H9 (cell line): ENCODE measurements at regions not wholly inside any gene's neighbourhood (a gene's known extent, or its start where the extent isn't known, plus 50 kb on each side); places are given as distances from the start of the nearest gene placed in this dataset.

Experiments
- DNase-seq: peaks from one replicate; pipeline ENCODE4 v3.0.0-alpha.2; 2017
- H2AFZ ChIP-seq: one replicate; pipeline ENCODE4 v1.6.1; 2013; ENCODE audit warnings: mild to moderate bottlenecking, low read length, control low read depth, moderate library complexity
- H2AK5ac ChIP-seq: 2 replicates; pipeline ENCODE4 v1.6.1; 2013; ENCODE audit warnings: low read length, control low read depth, mixed read lengths; ENCODE audit not compliant: insufficient read length
- H2BK120ac ChIP-seq: one replicate; pipeline ENCODE4 v1.6.1; 2013; ENCODE audit warnings: low read depth, mild to moderate bottlenecking, low read length, control low read depth, inconsistent platforms; ENCODE audit not compliant: poor library complexity, severe bottlenecking
- H2BK12ac ChIP-seq: 2 replicates; pipeline ENCODE4 v1.6.1; 2013; ENCODE audit warnings: low read length, control low read depth, mixed read lengths, low read depth; ENCODE audit not compliant: insufficient read length
- H2BK15ac ChIP-seq: 2 replicates; pipeline ENCODE4 v1.6.1; 2013; ENCODE audit warnings: low read depth, low read length, control low read depth
- H2BK20ac ChIP-seq: one replicate; pipeline ENCODE4 v1.6.1; 2013; ENCODE audit warnings: low read depth, mild to moderate bottlenecking, low read length, control low read depth, inconsistent platforms; ENCODE audit not compliant: poor library complexity, severe bottlenecking
- H2BK5ac ChIP-seq: 2 replicates; pipeline ENCODE4 v1.6.1; 2013; ENCODE audit warnings: low read length, control low read depth, mixed read lengths; ENCODE audit not compliant: insufficient read length
- H3K14ac ChIP-seq: 2 replicates; pipeline ENCODE4 v1.6.1; 2013; ENCODE audit warnings: low read length, control low read depth; ENCODE audit not compliant: insufficient read depth
- H3K18ac ChIP-seq: 2 replicates; pipeline ENCODE4 v1.6.1; 2013; ENCODE audit warnings: low read depth, mild to moderate bottlenecking, mixed read lengths, low read length, control low read depth; ENCODE audit not compliant: insufficient read length
- H3K23ac ChIP-seq: 2 replicates; pipeline ENCODE4 v1.6.1; 2013; ENCODE audit warnings: low read length, control low read depth, mixed read lengths, low read depth; ENCODE audit not compliant: insufficient read length
- H3K23me2 ChIP-seq: 2 replicates; pipeline ENCODE4 v1.6.1; 2013; ENCODE audit warnings: low read depth, mild to moderate bottlenecking, mixed read lengths, low read length, control low read depth; ENCODE audit not compliant: insufficient read length, poor library complexity, severe bottlenecking
- H3K27ac ChIP-seq: 2 replicates; pipeline ENCODE4 v1.5.1; 2013; ENCODE audit warnings: low read length, control low read depth, mixed read lengths, low read depth; ENCODE audit not compliant: insufficient read length
- H3K27me3 ChIP-seq: 2 replicates; pipeline ENCODE4 v1.6.1; 2013; ENCODE audit warnings: low read length, control low read depth, inconsistent platforms; ENCODE audit not compliant: insufficient read depth
- H3K4ac ChIP-seq: 2 replicates; pipeline ENCODE4 v1.6.1; 2013; ENCODE audit warnings: low read depth, mild to moderate bottlenecking, control low read depth, inconsistent platforms, low read length, moderate library complexity
- H3K4me1 ChIP-seq: 2 replicates; pipeline ENCODE4 v1.6.1; 2013; ENCODE audit warnings: low read length, control low read depth, inconsistent platforms; ENCODE audit not compliant: insufficient read depth
- H3K4me2 ChIP-seq: 2 replicates; pipeline ENCODE4 v1.6.1; 2013; ENCODE audit warnings: low read length, control low read depth, mixed read lengths; ENCODE audit not compliant: insufficient read length, insufficient read depth
- H3K56ac ChIP-seq: 2 replicates; pipeline ENCODE4 v1.6.1; 2013; ENCODE audit warnings: low read depth, mild to moderate bottlenecking, mixed read lengths, low read length, control low read depth; ENCODE audit not compliant: insufficient read length
- H3K79me1 ChIP-seq: 2 replicates; pipeline ENCODE4 v1.6.1; 2013; ENCODE audit warnings: low read depth, mild to moderate bottlenecking, moderate library complexity, low read length, control low read depth, inconsistent platforms; ENCODE audit not compliant: insufficient read depth, poor library complexity, severe bottlenecking
- H3K79me2 ChIP-seq: 2 replicates; pipeline ENCODE4 v1.6.1; 2013; ENCODE audit warnings: low read length, control low read depth, inconsistent platforms; ENCODE audit not compliant: insufficient read depth
- H3K9ac ChIP-seq: 2 replicates; pipeline ENCODE4 v1.6.1; 2013; ENCODE audit warnings: low read length, control low read depth, mixed read lengths; ENCODE audit not compliant: insufficient read length; ENCODE audit errors: extremely low read depth
- H3K9me3 ChIP-seq: one replicate; pipeline ENCODE4 v1.6.1; 2013; ENCODE audit warnings: low read depth, low read length, inconsistent platforms; ENCODE audit not compliant: control insufficient read depth
- H3T11ph ChIP-seq: one replicate; pipeline ENCODE4 v1.6.1; 2013; ENCODE audit warnings: mild to moderate bottlenecking, low read length, control low read depth, inconsistent platforms
- H4K20me1 ChIP-seq: one replicate; pipeline ENCODE4 v1.6.1; 2013; ENCODE audit not compliant: control insufficient read depth, insufficient read length, insufficient read depth
- H4K5ac ChIP-seq: 2 replicates; pipeline ENCODE4 v1.6.1; 2013; ENCODE audit warnings: low read depth, mild to moderate bottlenecking, mixed read lengths, low read length, control low read depth; ENCODE audit not compliant: insufficient read length
- H4K8ac ChIP-seq: replicated peaks from 2 replicates; pipeline ENCODE4 v1.6.1; 2013; ENCODE audit warnings: low read length, control low read depth, mixed read lengths, low read depth; ENCODE audit not compliant: insufficient read length
- H4K91ac ChIP-seq: 2 replicates; pipeline ENCODE4 v1.6.1; 2013; ENCODE audit warnings: low read depth, mild to moderate bottlenecking, moderate library complexity, mixed read lengths, low read length, control low read depth; ENCODE audit not compliant: insufficient read length
- H3K27ac Mint-ChIP-seq, 3 experiments: 2 replicates in 2 of 3; 3 replicates in 1 of 3; pipeline ENCODE4 v1.8.0; 2020 to 2021; ENCODE audit warnings: mixed read lengths in 3 of 3, mild to moderate bottlenecking in 1 of 3, moderate library complexity in 1 of 3
- H3K27me3 Mint-ChIP-seq: 2 replicates; pipeline ENCODE4 v1.8.0; 2021; ENCODE audit warnings: low read depth, mild to moderate bottlenecking, moderate library complexity, mixed read lengths
- H3K36me3 Mint-ChIP-seq, 3 experiments: 2 replicates in 2 of 3; 3 replicates in 1 of 3; pipeline ENCODE4 v1.8.0; 2020 to 2021; ENCODE audit warnings: low read depth in 3 of 3, mixed read lengths in 3 of 3; ENCODE audit not compliant: insufficient read depth in 1 of 3
- H3K4me1 Mint-ChIP-seq, 2 experiments: 2 replicates each; pipeline ENCODE4 v1.8.0; 2020; ENCODE audit warnings: mixed read lengths in 2 of 2
- H3K4me3 Mint-ChIP-seq, 2 experiments: 2 replicates in 1 of 2; 3 replicates in 1 of 2; pipeline ENCODE4 v1.8.0; 2020 to 2021; ENCODE audit warnings: mild to moderate bottlenecking in 2 of 2, mixed read lengths in 2 of 2, moderate library complexity in 1 of 2
- H3K9me3 Mint-ChIP-seq, 2 experiments: 2 replicates in 1 of 2; 3 replicates in 1 of 2; pipeline ENCODE4 v1.8.0; 2020; ENCODE audit warnings: mild to moderate bottlenecking in 2 of 2, mixed read lengths in 2 of 2, moderate library complexity in 1 of 2
- WGBS: extraction: QIAGEN DNeasy Blood & Tissue Kit; methylation state at CpG from one replicate; pipeline ENCODE4 v1.1.7; 2013; ENCODE audit warnings: missing lambda C conversion rate, low lambda C conversion rate, mixed read lengths; ENCODE audit not compliant: insufficient read length; ENCODE audit errors: extremely low coverage; 5-methylcytosine and 5-hydroxymethylcytosine counted together
- TF ChIP-seq, protein P1 (sequence below): fragments of 200-600 bp; sonication (generic); conservative IDR thresholded peaks from 3 replicates; pipeline ENCODE4 v1.8.0; 2021; ENCODE audit warnings: antibody characterized with exemption, mild to moderate bottlenecking

DNA sequence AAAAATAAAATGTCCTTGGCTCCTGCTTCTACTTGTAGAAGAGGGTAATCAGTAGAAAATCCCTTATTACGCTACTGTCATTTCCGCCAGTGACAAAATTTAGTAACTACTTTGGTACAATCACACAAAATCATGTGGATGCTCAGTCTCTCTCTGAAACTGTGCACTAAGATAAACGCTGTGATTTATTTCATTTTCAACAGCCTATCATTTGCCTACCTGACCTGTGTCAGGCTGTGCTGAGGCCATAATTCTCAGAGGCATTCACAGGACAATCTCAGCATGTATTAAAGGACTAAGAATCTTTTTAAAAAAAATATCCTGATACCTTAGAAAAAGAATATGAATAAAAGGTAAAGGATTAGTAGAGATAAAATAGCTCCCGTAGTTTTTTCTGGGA, 226.0 kb downstream of the RASSF9 start:
- H3K27me3 ChIP-seq: no peaks in the 10 kb centered on the region
- H3K14ac ChIP-seq: no peak overlapping the region
- H4K20me1 ChIP-seq: no peaks in the 10 kb centered on the region
- H2BK20ac ChIP-seq: no peak overlapping the region
- H3T11ph ChIP-seq: no peak overlapping the region
- H2BK15ac ChIP-seq: no peak overlapping the region
- H3K23me2 ChIP-seq: no peaks in the 10 kb centered on the region
- H3K27ac ChIP-seq: no peak overlapping the region
- no peak overlapping the region for H3K18ac ChIP-seq
- no peaks in the 10 kb centered on the region for H3K79me2 ChIP-seq
- no peaks in the 10 kb centered on the region for H3K36me3 Mint-ChIP-seq
- H3K9ac ChIP-seq: no peak overlapping the region
- H3K27ac Mint-ChIP-seq: no peak overlapping the region
- no peaks in the 10 kb centered on the region for H3K4me1 ChIP-seq
- H3K9me3 Mint-ChIP-seq: peaks cover 0 to 3% of the 10 kb centered on the region in 2 experiments; a peak in 1 of 5 replicates
- no peak overlapping the region for H3K4me2 ChIP-seq
- no peaks in the 10 kb centered on the region for H3K4me1 Mint-ChIP-seq
- H2BK5ac ChIP-seq: no peak overlapping the region
- no peak overlapping the region for H2BK120ac ChIP-seq
- H2BK12ac ChIP-seq: no peak overlapping the region
- no peak overlapping the region for H3K4ac ChIP-seq
- no peak overlapping the region for H4K5ac ChIP-seq
- no peak overlapping the region for H4K8ac ChIP-seq
- TF ChIP-seq, protein P1, sequence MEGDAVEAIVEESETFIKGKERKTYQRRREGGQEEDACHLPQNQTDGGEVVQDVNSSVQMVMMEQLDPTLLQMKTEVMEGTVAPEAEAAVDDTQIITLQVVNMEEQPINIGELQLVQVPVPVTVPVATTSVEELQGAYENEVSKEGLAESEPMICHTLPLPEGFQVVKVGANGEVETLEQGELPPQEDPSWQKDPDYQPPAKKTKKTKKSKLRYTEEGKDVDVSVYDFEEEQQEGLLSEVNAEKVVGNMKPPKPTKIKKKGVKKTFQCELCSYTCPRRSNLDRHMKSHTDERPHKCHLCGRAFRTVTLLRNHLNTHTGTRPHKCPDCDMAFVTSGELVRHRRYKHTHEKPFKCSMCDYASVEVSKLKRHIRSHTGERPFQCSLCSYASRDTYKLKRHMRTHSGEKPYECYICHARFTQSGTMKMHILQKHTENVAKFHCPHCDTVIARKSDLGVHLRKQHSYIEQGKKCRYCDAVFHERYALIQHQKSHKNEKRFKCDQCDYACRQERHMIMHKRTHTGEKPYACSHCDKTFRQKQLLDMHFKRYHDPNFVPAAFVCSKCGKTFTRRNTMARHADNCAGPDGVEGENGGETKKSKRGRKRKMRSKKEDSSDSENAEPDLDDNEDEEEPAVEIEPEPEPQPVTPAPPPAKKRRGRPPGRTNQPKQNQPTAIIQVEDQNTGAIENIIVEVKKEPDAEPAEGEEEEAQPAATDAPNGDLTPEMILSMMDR: no peak
- H4K91ac ChIP-seq: no peak overlapping the region
- H2AK5ac ChIP-seq: no peak overlapping the region
- no peak overlapping the region for H3K56ac ChIP-seq
- H3K4me3 Mint-ChIP-seq: no peak overlapping the region
- DNase-seq: no peak
- no CpG with 5 or more reads among the region's 4 CpGs for WGBS
- no peaks in the 10 kb centered on the region for H3K79me1 ChIP-seq
- no peaks in the 10 kb centered on the region for H3K27me3 Mint-ChIP-seq
- H3K23ac ChIP-seq: no peak overlapping the region
- no peak overlapping the region for H2AFZ ChIP-seq
- no peaks in the 10 kb centered on the region for H3K9me3 ChIP-seq
